Esophagus muscularis mucosa (tissue), 4 donors: ENCODE measurements at regions not wholly inside any gene's neighbourhood (a gene's known extent, or its start where the extent isn't known, plus 50 kb on each side); places are given as distances from the start of the nearest gene placed in this dataset.

Experiments
- DNase-seq: peaks from one replicate; pipeline ENCODE4 v3.0.0-alpha.2; 2017; ENCODE audit errors: extremely low spot score
- H3K27ac ChIP-seq, 4 donors: fragments of 200-600 bp; sonication (generic); replicated peaks in 1 of 4; 1 replicate in 3 of 4; 2 replicates in 1 of 4; pipeline ENCODE4 v1.5.1; 2016 to 2019; ENCODE audit warnings: mild to moderate bottlenecking in 1 of 4
- H3K27me3 ChIP-seq, 4 donors: fragments of 200-600 bp; sonication (generic); one replicate each; pipeline versions ENCODE4 v1.5.1 to v1.6.0; 2016 to 2019
- H3K36me3 ChIP-seq, 4 donors: fragments of 200-600 bp; sonication (generic); one replicate each; pipeline ENCODE4 v1.5.1; 2016 to 2019
- H3K4me1 ChIP-seq, 4 donors: fragments of 200-600 bp; sonication (generic); one replicate each; pipeline ENCODE4 v1.5.1; 2016 to 2019
- H3K4me3 ChIP-seq, 4 donors: fragments of 200-600 bp; sonication (generic); 1 replicate in 2 of 4; 2 replicates in 2 of 4; pipeline ENCODE4 v1.5.1; 2016 to 2019; ENCODE audit warnings: mild to moderate bottlenecking in 4 of 4, moderate library complexity in 1 of 4
- H3K9me3 ChIP-seq, 4 donors: fragments of 200-600 bp; sonication (generic); 1 replicate in 3 of 4; 2 replicates in 1 of 4; pipeline ENCODE4 v1.5.1; 2016 to 2019
- CTCF ChIP-seq, 3 experiments: fragments of 200-600 bp in 2 of 3; fragments of 450-650 bp in 1 of 3; sonication (generic) in 2 of 3; IDR thresholded peaks; one replicate each; pipeline ENCODE4 v1.5.1; 2017 to 2019; ENCODE audit warnings: antibody characterized with exemption in 3 of 3, mild to moderate bottlenecking in 2 of 3, moderate library complexity in 1 of 3
- EP300 ChIP-seq: sonication (generic); formaldehyde crosslinking; IDR thresholded peaks from one replicate; pipeline ENCODE4 v1.6.1; 2017; ENCODE audit warnings: antibody characterized with exemption
- POLR2A ChIP-seq: fragments of 450-650 bp; IDR thresholded peaks from one replicate; pipeline ENCODE4 v1.6.1; 2017; ENCODE audit warnings: antibody characterized with exemption, moderate library complexity, mild to moderate bottlenecking, low read depth
- POLR2AphosphoS5 ChIP-seq, 2 donors: sonication (generic); formaldehyde crosslinking; IDR thresholded peaks; one replicate each; pipeline ENCODE4 v1.6.1; 2017; ENCODE audit warnings: antibody characterized with exemption in 2 of 2
- WGBS: methylation state at CpG from one replicate; pipeline ENCODE4 v1.1.5; 2018; 5-methylcytosine and 5-hydroxymethylcytosine counted together
- intact Hi-C: fragments of 100-400 bp; cut with DNase I; formaldehyde crosslinking; loops from one replicate; pipeline ENCODE4 v1.15.1; 2023

DNA sequence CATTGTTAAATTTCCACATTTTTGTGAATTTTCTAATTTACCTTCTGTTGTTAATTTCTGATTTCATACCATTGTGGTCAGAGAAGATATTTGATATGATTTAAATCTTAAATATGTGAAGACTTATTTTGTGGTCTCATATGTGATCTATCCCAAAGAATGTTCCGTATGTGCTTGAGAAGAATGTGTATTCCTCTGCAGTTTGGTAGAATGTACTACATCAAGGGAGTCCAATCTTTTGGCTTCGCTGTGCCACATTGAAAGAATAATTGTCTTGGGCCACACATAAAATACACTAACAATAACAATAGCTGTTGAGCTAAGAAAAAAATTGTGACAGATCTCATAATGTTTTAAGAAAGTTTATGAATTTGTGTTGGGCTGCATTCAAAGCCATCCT, 140.7 kb upstream of the PRNP start:
- no peak overlapping the region for H3K27ac ChIP-seq
- peaks cover 0 to 5% (median 0%) of the 10 kb centered on the region in 4 donors for H3K9me3 ChIP-seq
- no peak for TF ChIP-seq POLR2A
- no peak for TF ChIP-seq EP300
- TF ChIP-seq CTCF (IDR thresholded peaks at IDR 0.05), result no peak
- no peak for TF ChIP-seq POLR2AphosphoS5 (IDR thresholded peaks at IDR 0.05)
- no peak for DNase-seq
- no peaks in the 10 kb centered on the region for H3K36me3 ChIP-seq
- WGBS, result 88% methylated on average over 2 of the region's 2 CpGs
- H3K4me1 ChIP-seq, result no peaks in the 10 kb centered on the region
- intact Hi-C loops, result no loop called here
- H3K27me3 ChIP-seq, result no peaks in the 10 kb centered on the region
- H3K4me3 ChIP-seq, result no peak overlapping the region

DNA sequence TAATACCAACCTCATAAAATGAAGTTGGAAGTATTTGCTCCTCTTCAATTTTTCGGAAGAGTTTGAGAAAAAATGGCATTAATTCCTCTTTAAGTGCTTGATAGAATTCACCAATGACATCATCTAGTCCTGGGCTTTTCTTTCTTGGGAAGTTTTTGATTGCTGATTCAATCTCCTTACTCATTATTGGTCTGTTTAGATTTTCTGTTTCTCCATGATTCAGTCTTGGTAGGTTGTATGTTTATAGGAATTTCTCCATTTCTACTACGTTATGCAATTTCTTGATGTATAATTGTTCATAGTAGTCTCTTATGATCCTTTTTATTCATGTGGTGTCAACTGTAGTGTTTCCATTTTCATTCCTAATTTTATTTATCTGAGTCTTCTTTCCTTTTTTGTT, 141.5 kb upstream of the PRNP start:
- no peaks in the 10 kb centered on the region for H3K36me3 ChIP-seq
- H3K9me3 ChIP-seq, result peaks cover 0 to 5% (median 0%) of the 10 kb centered on the region in 4 donors
- H3K27me3 ChIP-seq, result no peaks in the 10 kb centered on the region
- H3K4me1 ChIP-seq, result no peaks in the 10 kb centered on the region
- no peak for DNase-seq
- intact Hi-C loops, result no loop called here
- TF ChIP-seq POLR2AphosphoS5 (IDR thresholded peaks at IDR 0.05), result no peak
- TF ChIP-seq POLR2A, result no peak
- TF ChIP-seq EP300, result no peak
- TF ChIP-seq CTCF (IDR thresholded peaks at IDR 0.05), result no peak
- no peak overlapping the region for H3K4me3 ChIP-seq
- H3K27ac ChIP-seq, result no peak overlapping the region
- 78% methylated on average over 2 of the region's 2 CpGs for WGBS

DNA sequence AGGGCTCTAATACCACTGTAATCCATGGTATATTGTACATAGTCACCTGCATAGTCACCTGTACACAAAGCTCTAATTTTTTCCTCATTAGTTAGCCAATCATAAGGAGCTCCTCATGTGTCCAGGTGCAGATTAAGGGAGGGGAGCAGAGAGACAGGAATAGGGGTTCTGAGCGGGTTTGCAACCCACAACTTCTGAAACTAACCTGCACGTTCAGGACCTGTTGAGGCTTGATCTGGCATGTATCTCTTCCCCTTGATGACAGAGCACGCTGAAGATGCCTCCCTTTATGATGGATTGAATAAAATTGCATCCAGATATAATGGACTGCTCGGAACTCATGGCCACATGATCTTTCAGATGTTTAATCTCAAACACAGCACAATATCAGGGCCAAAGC, 144.0 kb upstream of the PRNP start:
- H3K9me3 ChIP-seq, result no peaks in the 10 kb centered on the region
- H3K4me3 ChIP-seq, result no peak overlapping the region
- DNase-seq, result no peak
- H3K36me3 ChIP-seq, result no peaks in the 10 kb centered on the region
- H3K27me3 ChIP-seq, result no peaks in the 10 kb centered on the region
- no peak for TF ChIP-seq CTCF (IDR thresholded peaks at IDR 0.05)
- no peak for TF ChIP-seq POLR2A
- no peak for TF ChIP-seq POLR2AphosphoS5 (IDR thresholded peaks at IDR 0.05)
- no peak for TF ChIP-seq EP300
- intact Hi-C loops, result no loop called here
- no peaks in the 10 kb centered on the region for H3K4me1 ChIP-seq
- WGBS, result 86% methylated on average over 4 of the region's 4 CpGs
- no peak overlapping the region for H3K27ac ChIP-seq

- Histone ChIP-seq H3K27me3 (peaks cover 0 to 5% (median 0%) of the 10 kb centered on the region in 4 donors), H3K36me3 (no peaks in the 10 kb centered on the region), H3K9me3 (peaks cover 0 to 3% (median 0%) of the 10 kb centered on the region in 4 donors), H3K4me3 (no peak overlapping the region), H3K4me1 (no peaks in the 10 kb centered on the region), H3K27ac (no peak overlapping the region)
- no peak for TF ChIP-seq EP300
- TF ChIP-seq CTCF (IDR thresholded peaks at IDR 0.05), result no peak
- no peak for TF ChIP-seq POLR2A
- no peak for TF ChIP-seq POLR2AphosphoS5 (IDR thresholded peaks at IDR 0.05)
- intact Hi-C loops, result no loop called here
- no peak for DNase-seq
- 72% methylated on average over 3 of the region's 3 CpGs for WGBS
Observed at GRCh38 chr20:4534315-4534714, 151.9 kb upstream of the PRNP start.
